DMS153 treated with DMSO at 0.1 percent for 48 hours (cell line): ENCODE measurements at regions not wholly inside any gene's neighbourhood (a gene's known extent, or its start where the extent isn't known, plus 50 kb on each side); places are given as distances from the start of the nearest gene placed in this dataset.
"Not testable (repeated sequence)": the region's sequence is repeated elsewhere in the genome, so short reads cannot be mapped to it uniquely, and the experiment has no call there.

Experiments
- DNase-seq: peaks from one replicate; lab custom pipeline; 2025; ENCODE audit not compliant: unreplicated experiment; lab: John Stamatoyannopoulos, UW

- DNase-seq = no peak
These were observed 211.9 kb downstream of the FBXO8 start for GRCh38 chr4:174071595-174071994.

GRCh38 chr4:174069848-174070330 lies 213.6 kb downstream of the FBXO8 start:
- peak; percentile 33 for DNase-seq

GRCh38 chr4:174066611-174067205 lies 216.8 kb downstream of the FBXO8 start:
- DNase-seq = no peak

- DNase-seq = no peak
These were observed 220.6 kb downstream of the FBXO8 start for GRCh38 chr4:174062831-174063230.

GRCh38 chr4:174061026-174061425 lies 222.4 kb downstream of the FBXO8 start:
- no peak for DNase-seq

GRCh38 chr4:174058846-174059245 lies 224.6 kb downstream of the FBXO8 start:
- DNase-seq = no peak

- DNase-seq = no peak
These were observed 226.5 kb downstream of the FBXO8 start for GRCh38 chr4:174056959-174057358.

- DNase-seq = no peak
These were observed 228.1 kb downstream of the FBXO8 start for GRCh38 chr4:174055344-174055743.

GRCh38 chr4:174053895-174054294 lies 229.6 kb downstream of the FBXO8 start:
- no peak for DNase-seq

GRCh38 chr4:174047363-174047762 lies 236.1 kb downstream of the FBXO8 start:
- DNase-seq = no peak

- not testable (repeated sequence) for DNase-seq
These were observed 237.6 kb downstream of the FBXO8 start for GRCh38 chr4:174045829-174046228.

- DNase-seq = no peak
These were observed 238.1 kb downstream of the FBXO8 start for GRCh38 chr4:174045381-174045780.

GRCh38 chr4:174041555-174042105 lies 241.8 kb downstream of the FBXO8 start:
- DNase-seq = no peak

- DNase-seq = no peak
These were observed 243.2 kb downstream of the FBXO8 start for GRCh38 chr4:174040287-174040686.

- no peak for DNase-seq
These were observed 245.0 kb downstream of the FBXO8 start for GRCh38 chr4:174038481-174038880.

GRCh38 chr4:174037631-174038030 lies 245.8 kb downstream of the FBXO8 start:
- DNase-seq = no peak

- no peak for DNase-seq
These were observed 246.4 kb downstream of the FBXO8 start for GRCh38 chr4:174037049-174037448.

- DNase-seq = peak; percentile 53
These were observed 246.9 kb downstream of the FBXO8 start for GRCh38 chr4:174036576-174036975.

GRCh38 chr4:174036111-174036510 lies 247.4 kb downstream of the FBXO8 start:
- DNase-seq = peak; percentile 36

GRCh38 chr4:174023641-174024040 lies 259.8 kb downstream of the FBXO8 start:
- DNase-seq = no peak

- no peak for DNase-seq
These were observed 265.2 kb downstream of the FBXO8 start for GRCh38 chr4:174018236-174018635.

- DNase-seq = no peak
These were observed 267.2 kb downstream of the FBXO8 start for GRCh38 chr4:174016251-174016650.

- DNase-seq = no peak
These were observed 270.6 kb downstream of the FBXO8 start for GRCh38 chr4:174012886-174013259.
